ENCODE measurements at regions not wholly inside any gene's neighbourhood (a gene's known extent, or its start where the extent isn't known, plus 50 kb on each side); places are given as distances from the start of the nearest gene placed in this dataset.

DNA sequence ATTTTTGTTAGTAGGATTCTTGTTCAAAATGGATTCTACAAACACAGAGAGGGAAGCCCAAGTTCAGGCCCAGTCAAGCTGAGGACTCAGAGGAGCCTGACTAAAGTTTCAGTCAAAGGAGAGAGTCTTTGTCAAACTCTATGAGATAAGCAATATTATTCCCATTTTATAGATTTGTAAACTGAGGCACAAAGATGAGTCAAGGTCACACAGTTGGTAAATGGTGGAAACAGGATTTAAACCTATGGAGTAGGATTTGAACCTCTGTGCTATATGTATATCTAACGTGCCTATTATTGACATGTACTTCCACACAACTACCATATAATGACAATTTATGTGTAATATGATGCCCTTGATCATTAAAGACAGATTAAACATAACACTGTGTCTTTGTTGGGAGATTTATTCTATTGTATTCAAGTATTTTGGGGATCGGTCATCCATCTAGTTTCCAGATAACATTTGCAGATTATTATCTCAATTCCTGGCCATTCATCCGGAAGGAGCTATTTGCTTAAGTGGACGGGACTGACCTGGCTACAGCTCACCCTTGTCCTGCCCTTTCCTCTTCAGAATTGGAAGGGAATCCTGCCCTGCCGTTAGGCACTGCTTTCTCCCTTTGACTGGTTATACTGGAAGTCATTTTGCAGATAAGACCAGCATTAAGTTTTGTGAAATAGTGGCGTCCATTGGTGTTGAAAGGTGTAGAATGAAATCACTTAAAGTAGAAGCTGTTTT, 86.1 kb upstream of the LMO4 start:
- no peaks in the 10 kb centered on the region for H4K20me1 ChIP-seq (replicated peaks; ENCODE audit: control insufficient read depth, insufficient read depth, low read length)
- POLR2A ChIA-PET = interaction anchor here (0.7 to 1.5 kb wide), 2 partner anchors 9 to 326 kb away, joined by 4 to 5 read pairs; no protein-coding TSS in a partner anchor

GRCh38 chr1:87243573-87243972, 85.1 kb upstream of the LMO4 start:
- Histone ChIP-seq H3K4me3 (no peak overlapping the region), H4K20me1 (replicated peaks; ENCODE audit: control insufficient read depth, insufficient read depth, low read length) (no peaks in the 10 kb centered on the region), H3K4me2 (ENCODE audit: insufficient read depth, low read length) (no peak overlapping the region), H3K27me3 (ENCODE audit: control insufficient read depth in 2 of 2, insufficient read depth in 2 of 2, low read length in 2 of 2) (peaks cover 0 to 14% of the 10 kb centered on the region in 2 experiments; a peak in 2 of 5 replicates), H3K36me3 (ENCODE audit: control insufficient read depth, insufficient read depth, low read length) (no peaks in the 10 kb centered on the region), H2AFZ (ENCODE audit: low read depth, low read length) (no peak overlapping the region), H3K79me2 (ENCODE audit: control insufficient read depth, insufficient read depth, low read length) (no peaks in the 10 kb centered on the region), H3K27ac (ENCODE audit: extremely low read depth, low read depth, low read length) (no peak overlapping the region), H3K4me1 (replicated peaks in 1 of 2; ENCODE audit: control insufficient read depth in 2 of 2, insufficient read depth in 2 of 2, low read length in 2 of 2) (no peaks in the 10 kb centered on the region), H3K9me1 (ENCODE audit: control insufficient read depth, insufficient read depth, low read length) (no peaks in the 10 kb centered on the region), H3K9ac (ENCODE audit: insufficient read depth in 1 of 2, low read depth in 2 of 2, low read length in 2 of 2) (no peak overlapping the region), H3K9me3 (replicated peaks; ENCODE audit: control insufficient read depth, insufficient read depth, low read depth, low read length) (no peaks in the 10 kb centered on the region)
- FAIRE-seq (no peak), ATAC-seq (no peak), DNase-seq (ENCODE audit: extremely low read depth in 1 of 4, low spot score in 3 of 4) (no peak)
- in situ Hi-C loops (cut with MboI) = no loop called here
- CTCF ChIA-PET (ENCODE audit: low intra/inter-chr PET ratio) = interaction anchor here (0.5 kb wide), 1 partner anchor 53 kb away, joined by 4 read pairs; no protein-coding TSS in a partner anchor
- BruUV-seq (replicated peaks) = no TSS peak
- TF ChIP-seq SMARCA4 (IDR thresholded peaks at IDR 0.05) = no peak
- TF ChIP-seq RFX5 (IDR thresholded peaks at IDR 0.05; ENCODE audit: low read depth, low read length) = no peak
- no peak for TF ChIP-seq BHLHE40 (IDR thresholded peaks at IDR 0.05; ENCODE audit: low read length)
- TF ChIP-seq, protein P1, sequence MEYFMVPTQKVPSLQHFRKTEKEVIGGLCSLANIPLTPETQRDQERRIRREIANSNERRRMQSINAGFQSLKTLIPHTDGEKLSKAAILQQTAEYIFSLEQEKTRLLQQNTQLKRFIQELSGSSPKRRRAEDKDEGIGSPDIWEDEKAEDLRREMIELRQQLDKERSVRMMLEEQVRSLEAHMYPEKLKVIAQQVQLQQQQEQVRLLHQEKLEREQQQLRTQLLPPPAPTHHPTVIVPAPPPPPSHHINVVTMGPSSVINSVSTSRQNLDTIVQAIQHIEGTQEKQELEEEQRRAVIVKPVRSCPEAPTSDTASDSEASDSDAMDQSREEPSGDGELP (CRISPR knock-in tag; IDR thresholded peaks at IDR 0.05; ENCODE audit: borderline replicate concordance) = no peak
- no peak for TF ChIP-seq GTF2F1 (IDR thresholded peaks at IDR 0.05; ENCODE audit: low read depth, low read length)
- TF ChIP-seq, protein P2, sequence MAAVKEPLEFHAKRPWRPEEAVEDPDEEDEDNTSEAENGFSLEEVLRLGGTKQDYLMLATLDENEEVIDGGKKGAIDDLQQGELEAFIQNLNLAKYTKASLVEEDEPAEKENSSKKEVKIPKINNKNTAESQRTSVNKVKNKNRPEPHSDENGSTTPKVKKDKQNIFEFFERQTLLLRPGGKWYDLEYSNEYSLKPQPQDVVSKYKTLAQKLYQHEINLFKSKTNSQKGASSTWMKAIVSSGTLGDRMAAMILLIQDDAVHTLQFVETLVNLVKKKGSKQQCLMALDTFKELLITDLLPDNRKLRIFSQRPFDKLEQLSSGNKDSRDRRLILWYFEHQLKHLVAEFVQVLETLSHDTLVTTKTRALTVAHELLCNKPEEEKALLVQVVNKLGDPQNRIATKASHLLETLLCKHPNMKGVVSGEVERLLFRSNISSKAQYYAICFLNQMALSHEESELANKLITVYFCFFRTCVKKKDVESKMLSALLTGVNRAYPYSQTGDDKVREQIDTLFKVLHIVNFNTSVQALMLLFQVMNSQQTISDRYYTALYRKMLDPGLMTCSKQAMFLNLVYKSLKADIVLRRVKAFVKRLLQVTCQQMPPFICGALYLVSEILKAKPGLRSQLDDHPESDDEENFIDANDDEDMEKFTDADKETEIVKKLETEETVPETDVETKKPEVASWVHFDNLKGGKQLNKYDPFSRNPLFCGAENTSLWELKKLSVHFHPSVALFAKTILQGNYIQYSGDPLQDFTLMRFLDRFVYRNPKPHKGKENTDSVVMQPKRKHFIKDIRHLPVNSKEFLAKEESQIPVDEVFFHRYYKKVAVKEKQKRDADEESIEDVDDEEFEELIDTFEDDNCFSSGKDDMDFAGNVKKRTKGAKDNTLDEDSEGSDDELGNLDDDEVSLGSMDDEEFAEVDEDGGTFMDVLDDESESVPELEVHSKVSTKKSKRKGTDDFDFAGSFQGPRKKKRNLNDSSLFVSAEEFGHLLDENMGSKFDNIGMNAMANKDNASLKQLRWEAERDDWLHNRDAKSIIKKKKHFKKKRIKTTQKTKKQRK (IDR thresholded peaks at IDR 0.05; ENCODE audit: borderline replicate concordance, low read depth, low read length) = no peak
- 0% methylated on average over 1 of the region's 1 CpG for WGBS (ENCODE audit: insufficient coverage, low coverage, missing lambda C conversion rate)
- intact Hi-C loops (cut with micrococcal nuclease) = no loop called here
- POLR2A ChIA-PET = interaction anchor here (1.5 kb wide), 1 partner anchor 10 kb away, joined by 5 read pairs; no protein-coding TSS in a partner anchor

More for the DNA sequence above, 86.1 kb upstream of the LMO4 start:
- TF ChIP-seq JUNB (CRISPR knock-in tag; conservative IDR thresholded peaks at IDR 0.05) (no peak), ESRRA (IDR thresholded peaks at IDR 0.05; ENCODE audit: borderline replicate concordance, low read depth) (peak; percentile 94), RBM25 (IDR thresholded peaks at IDR 0.05; ENCODE audit: low read depth, low read length, severe bottlenecking) (peak; percentile 77), ZFP36 (IDR thresholded peaks at IDR 0.05; ENCODE audit: low read depth, low read length, partially characterized antibody) (no peak), DPF2 (IDR thresholded peaks at IDR 0.05) (no peak), U2AF1 (optimal IDR thresholded peaks at IDR 0.05; ENCODE audit: low read depth, low read length) (no peak)
- H3K36me3 ChIP-seq (ENCODE audit: control insufficient read depth, insufficient read depth, low read length) = no peaks in the 10 kb centered on the region
- no peaks in the 10 kb centered on the region for H3K4me1 ChIP-seq (replicated peaks in 1 of 2; ENCODE audit: control insufficient read depth in 2 of 2, insufficient read depth in 2 of 2, low read length in 2 of 2)
- no peak for FAIRE-seq
- intact Hi-C loops (cut with micrococcal nuclease) = no loop called here
- in situ Hi-C loops (cut with MboI) = no loop called here
- H2AFZ ChIP-seq (ENCODE audit: low read depth, low read length) = no peak overlapping the region
- H3K9me3 ChIP-seq (replicated peaks; ENCODE audit: control insufficient read depth, insufficient read depth, low read depth, low read length) = no peaks in the 10 kb centered on the region
- H3K27me3 ChIP-seq (ENCODE audit: control insufficient read depth in 2 of 2, insufficient read depth in 2 of 2, low read length in 2 of 2) = peaks cover 0 to 20% of the 10 kb centered on the region in 2 experiments; a peak in 2 of 5 replicates
- H3K4me3 ChIP-seq = no peak overlapping the region
- H3K9ac ChIP-seq (ENCODE audit: insufficient read depth in 1 of 2, low read depth in 2 of 2, low read length in 2 of 2) = no peak overlapping the region
- ATAC-seq = no peak
- CTCF ChIA-PET (ENCODE audit: low intra/inter-chr PET ratio) = interaction anchor here (0.5 kb wide), 1 partner anchor 54 kb away, joined by 4 read pairs; no protein-coding TSS in a partner anchor
- BruUV-seq (replicated peaks) = no TSS peak
- no peaks in the 10 kb centered on the region for H3K79me2 ChIP-seq (ENCODE audit: control insufficient read depth, insufficient read depth, low read length)
- H3K27ac ChIP-seq (ENCODE audit: extremely low read depth, low read depth, low read length) = no peak overlapping the region
- H3K4me2 ChIP-seq (ENCODE audit: insufficient read depth, low read length) = no peak overlapping the region
- no peak for DNase-seq (ENCODE audit: extremely low read depth in 1 of 4, low spot score in 3 of 4)
- WGBS (ENCODE audit: insufficient coverage, low coverage, missing lambda C conversion rate) = under 1% methylated on average over 6 of the region's 6 CpGs
- no peaks in the 10 kb centered on the region for H3K9me1 ChIP-seq (ENCODE audit: control insufficient read depth, insufficient read depth, low read length)
